Gastrocnemius medialis (tissue), 4 donors: ENCODE measurements at regions not wholly inside any gene's neighbourhood (a gene's known extent, or its start where the extent isn't known, plus 50 kb on each side); places are given as distances from the start of the nearest gene placed in this dataset.
"Not testable (repeated sequence)": the region's sequence is repeated elsewhere in the genome, so short reads cannot be mapped to it uniquely, and the experiment has no call there.

Experiments
- ATAC-seq, 2 donors: fragments of 150-250 bp; one replicate each; pipeline ENCODE4 v1.9.1; 2016
- DNase-seq, 2 donors: peaks; one replicate each; pipeline ENCODE4 v3.0.0-alpha.2; 2019
- H3K27ac ChIP-seq, 4 donors: fragments of 200-600 bp; sonication (generic); 1 replicate in 1 of 4; 2 replicates in 3 of 4; pipeline ENCODE4 v1.5.1; 2016 to 2018; ENCODE audit warnings: mild to moderate bottlenecking in 2 of 4, moderate library complexity in 1 of 4
- H3K27me3 ChIP-seq, 3 donors: fragments of 200-600 bp; sonication (generic) in 2 of 3; 1 replicate in 1 of 3; 2 replicates in 2 of 3; pipeline versions ENCODE4 v1.5.1 to v1.6.0; 2016 to 2019; ENCODE audit warnings: mild to moderate bottlenecking in 1 of 3, moderate library complexity in 1 of 3
- H3K36me3 ChIP-seq, 2 donors: fragments of 200-600 bp; sonication (generic) in 1 of 2; one replicate each; pipeline ENCODE4 v1.5.1; 2017 to 2018
- H3K4me1 ChIP-seq, 2 donors: fragments of 200-600 bp; sonication (generic) in 1 of 2; one replicate each; pipeline ENCODE4 v1.5.1; 2016 to 2017; ENCODE audit warnings: mild to moderate bottlenecking in 2 of 2
- H3K4me3 ChIP-seq, 4 donors: fragments of 200-600 bp; sonication (generic) in 3 of 4; 1 replicate in 1 of 4; 2 replicates in 3 of 4; pipeline ENCODE4 v1.5.1; 2016 to 2019; ENCODE audit warnings: mild to moderate bottlenecking in 2 of 4
- H3K9me3 ChIP-seq, 3 donors: fragments of 200-600 bp; sonication (generic) in 2 of 3; 1 replicate in 1 of 3; 2 replicates in 2 of 3; pipeline ENCODE4 v1.5.1; 2016 to 2019
- CTCF ChIP-seq, 5 experiments: fragments of 450-650 bp in 3 of 5; fragments of 200-600 bp in 2 of 5; sonication (generic) in 2 of 5; IDR thresholded peaks in 4 of 5; conservative IDR thresholded peaks in 1 of 5; 1 replicate in 4 of 5; 2 replicates in 1 of 5; pipeline ENCODE4 v1.5.1; 2016 to 2019; ENCODE audit warnings: antibody characterized with exemption in 5 of 5, mild to moderate bottlenecking in 3 of 5, moderate library complexity in 3 of 5
- POLR2A ChIP-seq, 2 donors: fragments of 450-650 bp; IDR thresholded peaks; one replicate each; pipeline ENCODE4 v1.6.1; 2017; ENCODE audit warnings: antibody characterized with exemption in 2 of 2, mild to moderate bottlenecking in 2 of 2, moderate library complexity in 2 of 2
- in situ Hi-C, 4 donors: fragments of 200-750 bp; cut with MboI; loops; one replicate each; pipeline versions ENCODE4 v1.15.0 to v1.8.0; 2017; ENCODE audit warnings: low sequenced_read_pairs in 4 of 4
- intact Hi-C: fragments of 100-400 bp; cut with DNase I; formaldehyde crosslinking; loops from one replicate; pipeline ENCODE4 v1.15.1; 2023; ENCODE audit warnings: low total_unique reads

- in situ Hi-C loops, result no loop called here
Measured at GRCh38 chr7:3140834-3141233, 97.2 kb upstream of the CARD11 start.

GRCh38 chr7:3141326-3141725, 97.7 kb upstream of the CARD11 start:
- Histone ChIP-seq H3K36me3 (no peaks in the 10 kb centered on the region), H3K27ac (no peak overlapping the region), H3K9me3 (no peaks in the 10 kb centered on the region), H3K4me3 (no peak overlapping the region), H3K4me1 (no peaks in the 10 kb centered on the region), H3K27me3 (no peaks in the 10 kb centered on the region)
- no peak for TF ChIP-seq POLR2A (IDR thresholded peaks at IDR 0.05)
- no peak for TF ChIP-seq CTCF (IDR thresholded peaks at IDR 0.05 in 4 of 5, conservative IDR thresholded peaks at IDR 0.05 in 1 of 5)
- DNase-seq (no peak), ATAC-seq (no peak)
- in situ Hi-C loops (no loop called here), intact Hi-C loops (no loop called here)

More at GRCh38 chr7:3140834-3141233, 97.2 kb upstream of the CARD11 start:
- intact Hi-C loops, result no loop called here
- H3K27me3 ChIP-seq, result no peaks in the 10 kb centered on the region
- DNase-seq (no peak), ATAC-seq (no peak)
- no peaks in the 10 kb centered on the region for H3K9me3 ChIP-seq
- H3K4me1 ChIP-seq, result no peaks in the 10 kb centered on the region
- H3K4me3 ChIP-seq, result no peak overlapping the region
- TF ChIP-seq POLR2A (IDR thresholded peaks at IDR 0.05) (no peak), CTCF (IDR thresholded peaks at IDR 0.05 in 4 of 5, conservative IDR thresholded peaks at IDR 0.05 in 1 of 5) (no peak)
- H3K27ac ChIP-seq, result no peak overlapping the region
- no peaks in the 10 kb centered on the region for H3K36me3 ChIP-seq

GRCh38 chr7:3143869-3144775, 100.5 kb upstream of the CARD11 start:
- ATAC-seq, result no peak
- intact Hi-C loops (no loop called here), in situ Hi-C loops (no loop called here)
- Histone ChIP-seq H3K9me3 (no peaks in the 10 kb centered on the region), H3K27me3 (no peaks in the 10 kb centered on the region), H3K4me1 (no peaks in the 10 kb centered on the region), H3K4me3 (no peak overlapping the region), H3K36me3 (no peaks in the 10 kb centered on the region), H3K27ac (no peak overlapping the region)
- TF ChIP-seq POLR2A (IDR thresholded peaks at IDR 0.05) (no peak), CTCF (IDR thresholded peaks at IDR 0.05 in 4 of 5, conservative IDR thresholded peaks at IDR 0.05 in 1 of 5) (no peak)
- no peak for DNase-seq

- H3K27ac ChIP-seq, H3K36me3 ChIP-seq, H3K27me3 ChIP-seq, H3K9me3 ChIP-seq, in situ Hi-C loops, H3K4me1 ChIP-seq, DNase-seq, H3K4me3 ChIP-seq, ATAC-seq, intact Hi-C loops: not testable (repeated sequence)
Measured at GRCh38 chr7:3144776-3145125, 101.1 kb upstream of the CARD11 start.

- H3K36me3 ChIP-seq, result no peaks in the 10 kb centered on the region
- DNase-seq, result no peak
- no peaks in the 10 kb centered on the region for H3K9me3 ChIP-seq
- H3K4me1 ChIP-seq, result no peaks in the 10 kb centered on the region
- no peak overlapping the region for H3K27ac ChIP-seq
- intact Hi-C loops (no loop called here), in situ Hi-C loops (no loop called here)
- H3K27me3 ChIP-seq, result no peaks in the 10 kb centered on the region
- TF ChIP-seq POLR2A (IDR thresholded peaks at IDR 0.05), result no peak
- TF ChIP-seq CTCF (IDR thresholded peaks at IDR 0.05 in 4 of 5, conservative IDR thresholded peaks at IDR 0.05 in 1 of 5), result no peak
- no peak overlapping the region for H3K4me3 ChIP-seq
- ATAC-seq, result no peak
Measured at GRCh38 chr7:3146571-3147226, 103.0 kb upstream of the CARD11 start.

GRCh38 chr7:3148471-3148870, 104.8 kb upstream of the CARD11 start:
- in situ Hi-C loops, ATAC-seq: not testable (repeated sequence)

More at GRCh38 chr7:3148471-3148870, 104.8 kb upstream of the CARD11 start:
- intact Hi-C loops, H3K36me3 ChIP-seq, H3K9me3 ChIP-seq, DNase-seq, H3K27ac ChIP-seq, H3K4me3 ChIP-seq, H3K4me1 ChIP-seq, H3K27me3 ChIP-seq: not testable (repeated sequence)
